ENCODE measurements at regions not wholly inside any gene's neighbourhood (a gene's known extent, or its start where the extent isn't known, plus 50 kb on each side); places are given as distances from the start of the nearest gene placed in this dataset.

- no peak for TF ChIP-seq EP300 (IDR thresholded peaks at IDR 0.05)
- TF ChIP-seq CTCF (IDR thresholded peaks at IDR 0.05), result no peak
- TF ChIP-seq POLR2A (IDR thresholded peaks at IDR 0.05), result no peak
Measured at GRCh38 chr3:34275811-34276210, 477.4 kb downstream of the PDCD6IP start.

Data from tibial nerve (tissue), 4 donors.